Natural killer cell (primary cell): ENCODE measurements at regions not wholly inside any gene's neighbourhood (a gene's known extent, or its start where the extent isn't known, plus 50 kb on each side); places are given as distances from the start of the nearest gene placed in this dataset.

ENCODE experiments used
- ATAC-seq, 3 donors: fragments of 150-1000 bp in 2 of 3; fragments of 200-7000 bp in 1 of 3; cut with Tn5 transposase; 1 replicate in 1 of 3; 2 replicates in 2 of 3; pipeline ENCODE4 v1.10.0; 2021; ENCODE audit warnings: mild to moderate bottlenecking in 2 of 3, moderate library complexity in 2 of 3
- DNase-seq, 2 donors: peaks; one replicate each; pipeline versions ENCODE4 v3.0.0 to v3.0.0-alpha.2; 2013 to 2021; ENCODE audit warnings: mixed read lengths in 1 of 2
- H3K27ac ChIP-seq: one replicate; pipeline ENCODE4 v1.5.1; 2013; ENCODE audit warnings: mild to moderate bottlenecking, low read length
- H3K27me3 ChIP-seq: one replicate; pipeline ENCODE4 v1.6.1; 2013; ENCODE audit warnings: low read length; ENCODE audit not compliant: control insufficient read depth, insufficient read depth
- H3K36me3 ChIP-seq: one replicate; pipeline ENCODE4 v1.6.1; 2013; ENCODE audit warnings: low read length; ENCODE audit not compliant: control insufficient read depth, insufficient read depth
- H3K4me1 ChIP-seq: one replicate; pipeline ENCODE4 v1.6.1; 2013; ENCODE audit warnings: low read length; ENCODE audit not compliant: control insufficient read depth, insufficient read depth
- H3K4me3 ChIP-seq: one replicate; pipeline ENCODE4 v1.5.1; 2013; ENCODE audit warnings: low read length
- H3K9me3 ChIP-seq: one replicate; pipeline ENCODE4 v1.6.1; 2013; ENCODE audit warnings: low read length; ENCODE audit not compliant: control insufficient read depth, insufficient read depth
- H3K27ac Mint-ChIP-seq, 2 donors: one replicate each; pipeline ENCODE4 v1.8.0; 2022; ENCODE audit warnings: mild to moderate bottlenecking in 2 of 2, mixed read lengths in 2 of 2, moderate library complexity in 1 of 2
- H3K27me3 Mint-ChIP-seq, 2 donors: one replicate each; pipeline ENCODE4 v1.8.0; 2022; ENCODE audit warnings: low read depth in 2 of 2, mixed read lengths in 2 of 2
- H3K36me3 Mint-ChIP-seq: one replicate; pipeline ENCODE4 v1.8.0; 2022; ENCODE audit warnings: mixed read lengths
- H3K4me1 Mint-ChIP-seq, 2 donors: one replicate each; pipeline ENCODE4 v1.8.0; 2022; ENCODE audit warnings: mixed read lengths in 2 of 2
- H3K4me3 Mint-ChIP-seq: one replicate; pipeline ENCODE4 v1.8.0; 2022; ENCODE audit warnings: mild to moderate bottlenecking, moderate library complexity, mixed read lengths
- H3K9me3 Mint-ChIP-seq, 2 donors: one replicate each; pipeline ENCODE4 v1.8.0; 2022; ENCODE audit warnings: mixed read lengths in 2 of 2
- WGBS: methylation state at CpG from one replicate; pipeline ENCODE4 v1.1.7; 2013; ENCODE audit warnings: missing lambda C conversion rate; ENCODE audit not compliant: insufficient coverage; 5-methylcytosine and 5-hydroxymethylcytosine counted together
- intact Hi-C: fragments of 100-400 bp; cut with micrococcal nuclease; formaldehyde crosslinking; loops from one replicate; pipeline ENCODE4 v1.14.2; 2022
- TF ChIP-seq, protein P1 (sequence below): fragments of 200-600 bp; IDR thresholded peaks from one replicate; pipeline ENCODE4 v1.8.0; 2022; ENCODE audit warnings: antibody characterized with exemption

DNA sequence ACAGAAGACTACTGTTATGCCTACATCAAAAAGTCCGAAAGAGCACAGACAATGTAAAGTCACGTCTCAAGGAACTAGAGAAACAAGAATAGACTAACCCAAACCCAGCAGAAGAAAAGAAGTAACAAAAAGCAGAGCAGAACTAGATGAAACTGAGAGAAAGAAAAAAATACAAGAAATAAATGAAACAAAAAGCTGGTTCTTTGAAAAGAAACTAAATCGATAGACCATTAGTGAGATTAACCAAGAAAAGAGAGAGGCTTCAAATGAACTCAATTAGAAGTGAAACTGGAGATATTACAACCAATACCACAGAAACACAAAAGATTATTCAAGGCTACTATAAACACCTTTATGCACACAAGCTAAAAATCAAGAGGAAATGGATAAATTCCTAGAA is 271.8 kb downstream of the MBD2 start:
- Histone ChIP-seq H3K4me1 (no peaks in the 10 kb centered on the region), H3K36me3 (no peaks in the 10 kb centered on the region), H3K4me3 (no peak overlapping the region), H3K9me3 (no peaks in the 10 kb centered on the region), H3K27me3 (no peaks in the 10 kb centered on the region), H3K27ac (no peak overlapping the region)
- no peak for DNase-seq
- H3K4me3 Mint-ChIP-seq, result no peak overlapping the region
- H3K9me3 Mint-ChIP-seq, result peaks cover 0 to 7% of the 10 kb centered on the region in 2 donors
- H3K36me3 Mint-ChIP-seq, result no peaks in the 10 kb centered on the region
- intact Hi-C loops, result no loop called here
- H3K4me1 Mint-ChIP-seq, result no peaks in the 10 kb centered on the region
- 80% methylated on average over 1 of the region's 3 CpGs for WGBS
- TF ChIP-seq, protein P1, sequence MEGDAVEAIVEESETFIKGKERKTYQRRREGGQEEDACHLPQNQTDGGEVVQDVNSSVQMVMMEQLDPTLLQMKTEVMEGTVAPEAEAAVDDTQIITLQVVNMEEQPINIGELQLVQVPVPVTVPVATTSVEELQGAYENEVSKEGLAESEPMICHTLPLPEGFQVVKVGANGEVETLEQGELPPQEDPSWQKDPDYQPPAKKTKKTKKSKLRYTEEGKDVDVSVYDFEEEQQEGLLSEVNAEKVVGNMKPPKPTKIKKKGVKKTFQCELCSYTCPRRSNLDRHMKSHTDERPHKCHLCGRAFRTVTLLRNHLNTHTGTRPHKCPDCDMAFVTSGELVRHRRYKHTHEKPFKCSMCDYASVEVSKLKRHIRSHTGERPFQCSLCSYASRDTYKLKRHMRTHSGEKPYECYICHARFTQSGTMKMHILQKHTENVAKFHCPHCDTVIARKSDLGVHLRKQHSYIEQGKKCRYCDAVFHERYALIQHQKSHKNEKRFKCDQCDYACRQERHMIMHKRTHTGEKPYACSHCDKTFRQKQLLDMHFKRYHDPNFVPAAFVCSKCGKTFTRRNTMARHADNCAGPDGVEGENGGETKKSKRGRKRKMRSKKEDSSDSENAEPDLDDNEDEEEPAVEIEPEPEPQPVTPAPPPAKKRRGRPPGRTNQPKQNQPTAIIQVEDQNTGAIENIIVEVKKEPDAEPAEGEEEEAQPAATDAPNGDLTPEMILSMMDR, result no peak
- H3K27me3 Mint-ChIP-seq, result no peaks in the 10 kb centered on the region
- H3K27ac Mint-ChIP-seq, result no peak overlapping the region
- ATAC-seq, result no peak

DNA sequence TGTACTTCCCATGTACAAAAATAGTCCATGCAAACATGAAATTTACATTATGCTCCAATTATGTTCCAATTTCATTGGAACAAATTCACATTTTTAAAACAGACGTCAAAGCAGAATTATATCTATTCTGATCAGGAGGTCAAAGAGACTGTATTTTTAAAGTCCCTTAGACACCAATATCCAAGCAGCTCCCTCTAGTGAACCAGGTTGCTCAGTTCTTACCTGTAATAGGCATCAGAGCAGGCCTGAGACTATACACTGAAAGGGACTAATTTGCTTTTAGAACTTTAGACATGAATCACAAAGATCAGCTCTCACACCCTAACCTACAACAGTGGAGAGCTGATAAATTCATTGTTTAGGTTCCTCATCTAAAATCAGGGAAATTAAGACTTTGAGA is 273.9 kb downstream of the MBD2 start:
- Mint-ChIP-seq H3K27me3 (no peaks in the 10 kb centered on the region), H3K4me3 (no peak overlapping the region), H3K36me3 (no peaks in the 10 kb centered on the region), H3K27ac (no peak overlapping the region), H3K4me1 (no peaks in the 10 kb centered on the region), H3K9me3 (peaks cover 0 to 7% of the 10 kb centered on the region in 2 donors)
- no peak overlapping the region for H3K4me3 ChIP-seq
- no peaks in the 10 kb centered on the region for H3K9me3 ChIP-seq
- no peaks in the 10 kb centered on the region for H3K27me3 ChIP-seq
- 89% methylated on average over 1 of the region's 1 CpG for WGBS
- intact Hi-C loops, result no loop called here
- H3K27ac ChIP-seq, result no peak overlapping the region
- H3K4me1 ChIP-seq, result no peaks in the 10 kb centered on the region
- ATAC-seq (no peak), DNase-seq (no peak)
- no peaks in the 10 kb centered on the region for H3K36me3 ChIP-seq
- TF ChIP-seq, protein P1, result no peak

DNA sequence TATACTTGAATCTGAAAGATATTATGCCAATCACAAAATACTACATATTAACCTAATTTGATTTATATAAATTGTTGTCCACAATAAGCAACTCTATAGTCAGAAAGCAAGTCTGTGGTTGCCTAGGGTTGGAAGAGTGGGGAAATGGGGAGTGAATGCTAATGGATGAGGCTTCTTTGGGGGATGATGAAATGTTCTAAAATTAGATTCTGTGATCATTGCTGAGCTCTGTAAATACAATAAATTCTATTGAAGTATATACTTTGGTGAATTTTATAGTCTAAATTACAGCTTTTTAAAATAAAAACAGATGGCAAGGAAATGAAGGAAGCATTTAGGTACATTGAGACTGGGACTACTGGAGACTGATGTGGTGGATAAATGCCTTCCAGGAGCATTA is 275.5 kb downstream of the MBD2 start:
- Histone ChIP-seq H3K4me1 (no peaks in the 10 kb centered on the region), H3K27me3 (no peaks in the 10 kb centered on the region), H3K27ac (no peak overlapping the region), H3K9me3 (peaks cover 10% of the 10 kb centered on the region), H3K36me3 (no peaks in the 10 kb centered on the region), H3K4me3 (no peak overlapping the region)
- ATAC-seq (no peak), DNase-seq (no peak)
- Mint-ChIP-seq H3K36me3 (no peaks in the 10 kb centered on the region), H3K9me3 (peaks cover 0 to 10% of the 10 kb centered on the region in 2 donors), H3K27ac (no peak overlapping the region), H3K4me3 (no peak overlapping the region), H3K27me3 (no peaks in the 10 kb centered on the region), H3K4me1 (no peaks in the 10 kb centered on the region)
- TF ChIP-seq, protein P1, result no peak
- intact Hi-C loops, result loop anchor here (10.0 kb wide), 1 partner anchor 56 kb away; no protein-coding TSS in a partner anchor

DNA sequence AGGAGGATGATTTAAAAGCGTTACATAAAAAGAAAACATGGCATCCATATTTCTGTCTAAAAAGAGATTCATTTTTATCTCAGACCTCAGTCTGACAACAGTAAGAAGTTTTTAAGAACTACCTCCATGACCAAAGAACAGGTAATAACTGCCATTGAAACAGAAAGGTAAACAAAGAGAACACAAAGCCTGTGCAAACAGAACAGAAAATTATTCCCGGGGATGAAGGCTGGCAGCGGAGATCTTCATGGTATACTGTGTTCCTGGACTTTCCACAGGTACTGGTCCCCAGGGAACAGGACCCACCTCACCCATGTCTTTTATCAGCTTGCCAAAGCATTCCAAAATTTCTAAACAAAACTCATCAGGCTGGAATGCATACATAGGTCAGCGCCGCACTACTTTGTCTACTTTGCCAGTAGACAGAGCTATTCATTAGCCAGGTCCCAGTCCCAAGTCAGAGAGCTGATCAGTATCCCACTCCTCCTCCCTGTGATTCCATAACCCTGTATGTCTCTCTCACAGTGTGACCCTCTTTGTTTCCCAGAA is 277.3 kb downstream of the MBD2 start:
- Histone ChIP-seq H3K27me3 (no peaks in the 10 kb centered on the region), H3K4me1 (no peaks in the 10 kb centered on the region), H3K36me3 (no peaks in the 10 kb centered on the region), H3K27ac (no peak overlapping the region), H3K4me3 (no peak overlapping the region), H3K9me3 (peaks cover 21% of the 10 kb centered on the region)
- ATAC-seq (no peak), DNase-seq (no peak)
- H3K27ac Mint-ChIP-seq, result no peak overlapping the region
- TF ChIP-seq, protein P1, result no peak
- peaks cover 0 to 7% of the 10 kb centered on the region in 2 donors for H3K9me3 Mint-ChIP-seq
- H3K36me3 Mint-ChIP-seq, result no peaks in the 10 kb centered on the region
- intact Hi-C loops, result loop anchor here (10.0 kb wide), 1 partner anchor 58 kb away; no protein-coding TSS in a partner anchor
- no peaks in the 10 kb centered on the region for H3K27me3 Mint-ChIP-seq
- WGBS, result 91% methylated on average over 5 of the region's 5 CpGs
- H3K4me3 Mint-ChIP-seq, result no peak overlapping the region
- no peaks in the 10 kb centered on the region for H3K4me1 Mint-ChIP-seq
